NT2/D1 (cell line): ENCODE measurements at regions not wholly inside any gene's neighbourhood (a gene's known extent, or its start where the extent isn't known, plus 50 kb on each side); places are given as distances from the start of the nearest gene placed in this dataset.
"Not testable (repeated sequence)": the region's sequence is repeated elsewhere in the genome, so short reads cannot be mapped to it uniquely, and the experiment has no call there.

Source experiments
- YY1 ChIP-seq: IDR thresholded peaks from 2 replicates; pipeline ENCODE4 v1.6.1; 2011; ENCODE audit not compliant: insufficient read length, insufficient read depth
- ZNF274 ChIP-seq: IDR thresholded peaks from 2 replicates; pipeline ENCODE4 v1.6.1; 2011; ENCODE audit warnings: mild to moderate bottlenecking, low read depth, low read length

DNA sequence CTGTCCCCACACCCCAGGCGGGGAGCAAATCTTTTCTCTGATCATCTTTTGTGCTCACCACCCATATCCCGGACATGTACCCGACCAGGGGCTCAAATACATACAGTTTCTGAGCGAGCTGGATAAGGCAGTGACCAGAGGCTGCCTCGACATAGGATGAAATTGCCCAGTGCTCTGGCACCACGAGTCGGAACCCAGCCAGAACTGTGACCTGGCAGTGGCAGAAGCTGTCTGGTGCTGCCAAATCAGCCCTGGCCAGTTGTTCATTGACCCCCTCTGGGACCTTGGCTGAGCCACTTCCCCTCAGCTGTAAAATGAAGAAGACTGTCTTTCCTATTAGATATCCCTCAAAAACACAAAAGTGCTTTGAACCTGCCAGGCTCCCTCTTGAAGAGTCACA is 60.6 kb downstream of the CDRT15L2 start:
- TF ChIP-seq YY1, ZNF274: not testable (repeated sequence)
